Astrocyte of the spinal cord (primary cell): ENCODE measurements at regions not wholly inside any gene's neighbourhood (a gene's known extent, or its start where the extent isn't known, plus 50 kb on each side); places are given as distances from the start of the nearest gene placed in this dataset.
A peak's percentile ranks its signal among the peaks of the same experiment; 100 is the strongest.

Experiments
- DNase-seq: peaks from one replicate; pipeline ENCODE4 v3.0.0; 2011; ENCODE audit warnings: low read depth, low spot score
- H3K4me3 ChIP-seq: 2 replicates; pipeline ENCODE4 v1.5.1; 2011; ENCODE audit warnings: low read depth, mild to moderate bottlenecking, low read length, moderate library complexity
- CTCF ChIP-seq: IDR thresholded peaks from 2 replicates; pipeline ENCODE4 v1.5.1; 2012; ENCODE audit warnings: low read depth, mild to moderate bottlenecking, low read length, inconsistent platforms
- in situ Hi-C: cut with HindIII; loops from 2 replicates; pipeline ENCODE4 v1.10.0; 2017; ENCODE audit warnings: low sequenced_read_pairs

GRCh38 chr2:146131048-146131447, 1611.1 kb upstream of the ZEB2 start:
- no peak for TF ChIP-seq CTCF
- no peak overlapping the region for H3K4me3 ChIP-seq
- in situ Hi-C loops = no loop called here
- DNase-seq = no peak

GRCh38 chr2:146130290-146130689, 1610.4 kb upstream of the ZEB2 start:
- no peak for DNase-seq
- in situ Hi-C loops = no loop called here
- no peak overlapping the region for H3K4me3 ChIP-seq
- no peak for TF ChIP-seq CTCF

- TF ChIP-seq CTCF = no peak
- H3K4me3 ChIP-seq = no peak overlapping the region
- no peak for DNase-seq
- in situ Hi-C loops = no loop called here
Observed at GRCh38 chr2:146129231-146129630, 1609.3 kb upstream of the ZEB2 start.

- in situ Hi-C loops = no loop called here
- no peak for DNase-seq
- no peak overlapping the region for H3K4me3 ChIP-seq
- no peak for TF ChIP-seq CTCF
Observed at GRCh38 chr2:146128216-146128615, 1608.3 kb upstream of the ZEB2 start.

- H3K4me3 ChIP-seq = no peak overlapping the region
- in situ Hi-C loops = no loop called here
- no peak for TF ChIP-seq CTCF
- no peak for DNase-seq
Observed at GRCh38 chr2:146125551-146125950, 1605.6 kb upstream of the ZEB2 start.

GRCh38 chr2:146124741-146125140, 1604.8 kb upstream of the ZEB2 start:
- TF ChIP-seq CTCF = no peak
- no peak overlapping the region for H3K4me3 ChIP-seq
- peak; percentile 69 for DNase-seq
- in situ Hi-C loops = no loop called here

- H3K4me3 ChIP-seq = no peak overlapping the region
- DNase-seq = no peak
- in situ Hi-C loops = no loop called here
- no peak for TF ChIP-seq CTCF
Observed at GRCh38 chr2:146123714-146124113, 1603.8 kb upstream of the ZEB2 start.
